ENCODE measurements at regions not wholly inside any gene's neighbourhood (a gene's known extent, or its start where the extent isn't known, plus 50 kb on each side); places are given as distances from the start of the nearest gene placed in this dataset.

DNA sequence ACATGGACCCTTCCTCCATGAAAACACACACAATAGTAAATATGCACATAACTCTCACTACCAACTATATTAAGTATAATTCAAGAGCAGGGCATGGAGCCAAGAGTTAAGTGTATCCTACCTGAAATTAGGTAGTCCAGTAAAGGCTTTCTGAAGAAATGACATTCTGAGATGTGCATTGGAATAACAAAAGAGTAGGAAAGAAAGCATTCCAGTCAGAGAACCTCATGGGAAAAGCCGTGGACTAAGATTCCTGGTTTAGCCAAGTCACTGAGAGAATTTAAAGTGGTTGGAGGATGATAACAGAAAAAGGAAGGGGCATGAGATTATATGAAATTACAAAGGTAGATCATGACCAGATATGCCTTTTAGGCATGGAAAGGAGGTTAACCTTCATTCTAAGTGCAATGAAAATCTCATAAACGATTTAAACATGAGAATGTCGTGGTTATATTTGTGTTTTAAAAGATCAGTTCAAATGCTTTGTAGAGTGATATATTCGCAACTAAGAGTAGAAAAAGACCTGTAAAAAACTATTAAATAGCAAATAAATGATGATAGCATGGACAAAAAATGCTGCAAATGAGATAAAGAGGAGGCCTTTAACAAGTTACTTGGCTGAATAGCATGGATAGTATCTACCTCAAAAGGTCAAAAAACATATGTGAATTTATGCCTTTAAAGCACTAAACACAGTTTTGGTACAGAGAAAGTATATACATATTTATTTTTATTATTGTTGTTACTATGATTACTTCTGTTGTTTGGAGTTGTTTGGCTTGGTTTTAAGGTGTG lies 767.4 kb upstream of the GHITM start:
- Histone ChIP-seq H3K9me3 (replicated peaks; ENCODE audit: insufficient read depth, low read length) (no peaks in the 10 kb centered on the region), H3K79me2 (ENCODE audit: low read length) (no peaks in the 10 kb centered on the region), H3K27ac (ENCODE audit: low read length) (no peak overlapping the region), H3K36me3 (replicated peaks; ENCODE audit: insufficient read depth, low read length) (no peaks in the 10 kb centered on the region), H3K9ac (ENCODE audit: low read length) (no peak overlapping the region), H2AFZ (ENCODE audit: low read length) (no peak overlapping the region), H3K4me1 (ENCODE audit: low read length) (no peaks in the 10 kb centered on the region), H3K9me2 (replicated peaks; ENCODE audit: insufficient read depth, low read length) (no peaks in the 10 kb centered on the region), H3K4me2 (ENCODE audit: low read depth, low read length) (no peak overlapping the region), H3K27me3 (replicated peaks; ENCODE audit: insufficient read depth, low read length) (no peaks in the 10 kb centered on the region), H3K4me3 (ENCODE audit: low read length) (no peak overlapping the region), H4K20me1 (ENCODE audit: insufficient read depth, low read length) (no peaks in the 10 kb centered on the region), H3F3A (ENCODE audit: insufficient read depth, low read length) (no peaks in the 10 kb centered on the region)
- DNase-seq = no peak
- TF ChIP-seq EZH2phosphoT487 (IDR thresholded peaks at IDR 0.05; ENCODE audit: low read length) (no peak), EZH2 (optimal IDR thresholded peaks at IDR 0.05; ENCODE audit: low read depth, low read length) (no peak)
- TF ChIP-seq, protein P1, sequence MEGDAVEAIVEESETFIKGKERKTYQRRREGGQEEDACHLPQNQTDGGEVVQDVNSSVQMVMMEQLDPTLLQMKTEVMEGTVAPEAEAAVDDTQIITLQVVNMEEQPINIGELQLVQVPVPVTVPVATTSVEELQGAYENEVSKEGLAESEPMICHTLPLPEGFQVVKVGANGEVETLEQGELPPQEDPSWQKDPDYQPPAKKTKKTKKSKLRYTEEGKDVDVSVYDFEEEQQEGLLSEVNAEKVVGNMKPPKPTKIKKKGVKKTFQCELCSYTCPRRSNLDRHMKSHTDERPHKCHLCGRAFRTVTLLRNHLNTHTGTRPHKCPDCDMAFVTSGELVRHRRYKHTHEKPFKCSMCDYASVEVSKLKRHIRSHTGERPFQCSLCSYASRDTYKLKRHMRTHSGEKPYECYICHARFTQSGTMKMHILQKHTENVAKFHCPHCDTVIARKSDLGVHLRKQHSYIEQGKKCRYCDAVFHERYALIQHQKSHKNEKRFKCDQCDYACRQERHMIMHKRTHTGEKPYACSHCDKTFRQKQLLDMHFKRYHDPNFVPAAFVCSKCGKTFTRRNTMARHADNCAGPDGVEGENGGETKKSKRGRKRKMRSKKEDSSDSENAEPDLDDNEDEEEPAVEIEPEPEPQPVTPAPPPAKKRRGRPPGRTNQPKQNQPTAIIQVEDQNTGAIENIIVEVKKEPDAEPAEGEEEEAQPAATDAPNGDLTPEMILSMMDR (IDR thresholded peaks at IDR 0.05; ENCODE audit: low read length) = no peak

DNA sequence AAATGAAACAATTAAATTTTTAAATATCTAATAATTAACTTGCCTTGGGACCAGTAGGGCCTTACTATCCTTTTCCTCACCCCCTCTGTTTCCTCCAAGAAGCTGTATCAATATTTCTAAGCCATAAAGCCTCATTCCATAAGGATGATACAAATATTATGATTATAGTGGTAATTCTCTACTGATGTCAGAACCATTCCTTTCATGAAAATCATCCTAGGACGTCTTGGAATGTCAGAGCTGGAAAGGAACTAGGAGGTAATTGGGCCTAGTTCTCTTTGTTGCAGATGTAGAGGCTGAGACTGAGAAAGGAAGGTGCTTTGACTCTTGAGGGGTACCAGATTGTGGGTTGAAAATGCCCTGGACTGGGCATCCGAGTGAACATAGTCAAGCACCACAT lies 766.7 kb upstream of the GHITM start:
- H3K9ac ChIP-seq (ENCODE audit: low read length) = no peak overlapping the region
- H3K27ac ChIP-seq (ENCODE audit: low read length) = no peak overlapping the region
- H3K4me2 ChIP-seq (ENCODE audit: low read depth, low read length) = no peak overlapping the region
- no peaks in the 10 kb centered on the region for H3K36me3 ChIP-seq (replicated peaks; ENCODE audit: insufficient read depth, low read length)
- no peaks in the 10 kb centered on the region for H3K79me2 ChIP-seq (ENCODE audit: low read length)
- no peaks in the 10 kb centered on the region for H3K9me2 ChIP-seq (replicated peaks; ENCODE audit: insufficient read depth, low read length)
- no peak overlapping the region for H2AFZ ChIP-seq (ENCODE audit: low read length)
- H3K27me3 ChIP-seq (replicated peaks; ENCODE audit: insufficient read depth, low read length) = no peaks in the 10 kb centered on the region
- no peaks in the 10 kb centered on the region for H3F3A ChIP-seq (ENCODE audit: insufficient read depth, low read length)
- TF ChIP-seq EZH2 (optimal IDR thresholded peaks at IDR 0.05; ENCODE audit: low read depth, low read length) (no peak), EZH2phosphoT487 (IDR thresholded peaks at IDR 0.05; ENCODE audit: low read length) (no peak)
- TF ChIP-seq, protein P1 (IDR thresholded peaks at IDR 0.05; ENCODE audit: low read length) = no peak
- H3K4me3 ChIP-seq (ENCODE audit: low read length) = no peak overlapping the region
- DNase-seq = no peak
- no peaks in the 10 kb centered on the region for H4K20me1 ChIP-seq (ENCODE audit: insufficient read depth, low read length)
- H3K4me1 ChIP-seq (ENCODE audit: low read length) = no peaks in the 10 kb centered on the region
- no peaks in the 10 kb centered on the region for H3K9me3 ChIP-seq (replicated peaks; ENCODE audit: insufficient read depth, low read length)

DNA sequence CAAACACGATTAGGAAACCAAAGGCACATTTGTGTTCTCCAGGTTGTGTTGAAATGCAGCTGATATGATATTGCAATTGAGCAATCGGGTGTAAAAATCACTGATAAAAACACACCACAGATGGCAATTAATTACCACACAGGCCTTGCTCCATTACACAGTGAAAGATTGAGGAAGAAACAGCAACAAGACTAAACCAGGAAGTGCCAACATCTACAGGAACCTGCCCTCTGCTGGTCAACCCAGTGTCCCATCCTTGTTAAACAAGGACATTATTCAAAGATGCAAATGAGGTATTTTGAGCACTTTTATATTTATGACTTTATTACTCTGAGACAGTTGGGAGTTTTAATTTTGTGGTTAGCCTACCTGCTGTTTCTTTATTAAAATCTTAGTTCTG lies 765.6 kb upstream of the GHITM start:
- Histone ChIP-seq H3K4me1 (ENCODE audit: low read length) (no peaks in the 10 kb centered on the region), H2AFZ (ENCODE audit: low read length) (peak overlapping the region; percentile 42; the same call in 1 of the 2 replicates), H4K20me1 (ENCODE audit: insufficient read depth, low read length) (no peaks in the 10 kb centered on the region), H3K27me3 (replicated peaks; ENCODE audit: insufficient read depth, low read length) (no peaks in the 10 kb centered on the region), H3K36me3 (replicated peaks; ENCODE audit: insufficient read depth, low read length) (no peaks in the 10 kb centered on the region), H3K9me2 (replicated peaks; ENCODE audit: insufficient read depth, low read length) (no peaks in the 10 kb centered on the region), H3K4me3 (ENCODE audit: low read length) (no peak overlapping the region), H3K9ac (ENCODE audit: low read length) (no peak overlapping the region), H3K27ac (ENCODE audit: low read length) (no peak overlapping the region), H3F3A (ENCODE audit: insufficient read depth, low read length) (no peaks in the 10 kb centered on the region), H3K9me3 (replicated peaks; ENCODE audit: insufficient read depth, low read length) (no peaks in the 10 kb centered on the region), H3K4me2 (ENCODE audit: low read depth, low read length) (no peak overlapping the region), H3K79me2 (ENCODE audit: low read length) (no peaks in the 10 kb centered on the region)
- no peak for TF ChIP-seq EZH2phosphoT487 (IDR thresholded peaks at IDR 0.05; ENCODE audit: low read length)
- TF ChIP-seq, protein P1 (IDR thresholded peaks at IDR 0.05; ENCODE audit: low read length) = peak; percentile 56
- peak; percentile 53 for DNase-seq

Data from MM.1S (cell line).